ENCODE measurements at regions not wholly inside any gene's neighbourhood (a gene's known extent, or its start where the extent isn't known, plus 50 kb on each side); places are given as distances from the start of the nearest gene placed in this dataset.

DNA sequence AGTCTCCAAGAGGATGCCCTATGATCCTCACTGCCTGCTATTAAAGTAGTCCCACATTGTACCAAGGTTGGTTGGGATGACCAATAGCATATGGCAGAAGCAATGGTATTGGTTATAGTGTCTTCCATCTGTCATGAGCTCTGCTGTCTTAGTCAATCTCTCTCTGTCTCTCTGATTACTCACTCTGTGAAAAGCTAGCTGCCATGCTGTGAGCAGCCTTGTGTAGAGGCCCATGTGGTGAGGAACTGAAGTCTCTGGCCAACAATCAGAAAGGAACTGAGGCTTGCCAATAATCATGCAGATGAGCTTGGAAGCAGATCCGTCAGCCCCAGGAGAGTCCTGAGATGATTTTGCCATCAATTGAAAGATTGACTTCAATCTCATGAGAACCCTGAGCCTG is 60.3 kb upstream of the CFAP161 start:
- Histone ChIP-seq H2AFZ (no peak overlapping the region), H3K27ac (no peak overlapping the region), H3K36me3 (ENCODE audit: low read depth) (no peaks in the 10 kb centered on the region), H3K4me2 (ENCODE audit: unreplicated experiment) (no peak overlapping the region), H4K20me1 (ENCODE audit: insufficient read depth) (no peaks in the 10 kb centered on the region), H3K9me3 (ENCODE audit: low read depth) (no peaks in the 10 kb centered on the region), H3K9me2 (ENCODE audit: insufficient read depth) (no peaks in the 10 kb centered on the region), H3K4me1 (ENCODE audit: insufficient read depth) (peaks cover 5% of the 10 kb centered on the region; the same call in 1 of the 2 replicates), H3K9ac (no peak overlapping the region), H3F3A (ENCODE audit: insufficient read depth) (no peaks in the 10 kb centered on the region; the same call in 1 of the 2 replicates), H3K27me3 (replicated peaks; ENCODE audit: insufficient read depth) (no peaks in the 10 kb centered on the region), H3K4me3 (no peak overlapping the region), H3K79me2 (ENCODE audit: insufficient read depth) (no peaks in the 10 kb centered on the region)
- no peak for TF ChIP-seq EZH2 (IDR thresholded peaks at IDR 0.05; ENCODE audit: insufficient read depth, poor library complexity, severe bottlenecking)
- TF ChIP-seq EZH2phosphoT487 (IDR thresholded peaks at IDR 0.05; ENCODE audit: insufficient read depth, low read depth), result no peak
- DNase-seq, result no peak
- 73 to 82% methylated on average over 1 of the region's 1 CpG for WGBS, 2 experiments (ENCODE audit: low coverage in 1 of 2, low lambda C conversion rate in 2 of 2, missing lambda C conversion rate in 2 of 2)
- in situ Hi-C loops (cut with MboI), result no loop called here

DNA sequence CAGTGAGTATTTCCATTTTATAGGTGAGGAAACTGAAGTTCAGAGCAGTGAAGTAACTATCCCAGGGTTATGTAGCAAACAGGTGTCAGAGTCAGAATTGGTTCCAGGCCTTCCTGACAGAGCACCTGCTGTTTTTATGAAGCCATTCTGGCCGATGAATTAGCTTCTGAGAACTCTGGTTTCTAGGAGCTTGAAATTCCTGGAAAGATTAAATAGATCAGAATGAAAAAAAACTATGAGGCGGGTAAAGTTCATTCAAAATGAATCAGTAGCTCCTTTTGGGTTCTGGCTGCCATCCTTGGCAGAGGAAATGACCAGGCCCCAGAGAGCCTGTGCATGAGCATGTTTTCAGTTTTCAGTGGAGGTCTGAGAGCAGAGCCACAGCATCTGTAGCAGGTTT is 59.3 kb upstream of the CFAP161 start:
- Histone ChIP-seq H2AFZ (no peak overlapping the region), H3K4me2 (ENCODE audit: unreplicated experiment) (no peak overlapping the region), H3K4me3 (no peak overlapping the region), H3F3A (ENCODE audit: insufficient read depth) (no peaks in the 10 kb centered on the region; the same call in 1 of the 2 replicates), H4K20me1 (ENCODE audit: insufficient read depth) (no peaks in the 10 kb centered on the region), H3K4me1 (ENCODE audit: insufficient read depth) (peaks cover 5% of the 10 kb centered on the region; the same call in 1 of the 2 replicates), H3K79me2 (ENCODE audit: insufficient read depth) (no peaks in the 10 kb centered on the region), H3K9ac (no peak overlapping the region), H3K27me3 (replicated peaks; ENCODE audit: insufficient read depth) (no peaks in the 10 kb centered on the region), H3K36me3 (ENCODE audit: low read depth) (no peaks in the 10 kb centered on the region), H3K9me3 (ENCODE audit: low read depth) (no peaks in the 10 kb centered on the region), H3K9me2 (ENCODE audit: insufficient read depth) (no peaks in the 10 kb centered on the region), H3K27ac (no peak overlapping the region)
- peak; percentile 23 for DNase-seq
- in situ Hi-C loops (cut with MboI), result no loop called here
- TF ChIP-seq EZH2 (IDR thresholded peaks at IDR 0.05; ENCODE audit: insufficient read depth, poor library complexity, severe bottlenecking), result no peak
- TF ChIP-seq EZH2phosphoT487 (IDR thresholded peaks at IDR 0.05; ENCODE audit: insufficient read depth, low read depth), result no peak
- WGBS, 2 experiments (ENCODE audit: low coverage in 1 of 2, low lambda C conversion rate in 2 of 2, missing lambda C conversion rate in 2 of 2), result 47 to 49% methylated on average over 2 of the region's 2 CpGs

DNA sequence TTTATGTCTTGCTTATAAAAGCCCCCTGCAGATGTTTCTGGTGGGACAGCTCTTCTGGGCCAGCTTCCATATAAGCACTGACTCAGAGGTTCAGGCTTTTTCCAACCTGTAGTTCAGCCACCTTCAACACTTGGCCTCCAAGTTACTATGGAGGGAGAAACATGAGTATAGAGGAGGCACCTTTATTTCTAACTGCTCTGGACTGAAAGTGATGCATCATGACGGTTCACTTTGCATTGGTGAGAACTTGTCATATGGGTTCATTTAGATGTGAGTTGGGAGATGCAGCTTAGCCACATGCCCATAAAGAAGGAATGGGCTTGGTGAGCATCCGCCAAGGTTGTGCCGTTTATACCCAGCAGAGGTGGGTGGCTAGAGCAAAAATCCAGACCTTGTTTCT is 58.8 kb upstream of the CFAP161 start:
- Histone ChIP-seq H3F3A (ENCODE audit: insufficient read depth) (no peaks in the 10 kb centered on the region; the same call in 1 of the 2 replicates), H3K4me2 (ENCODE audit: unreplicated experiment) (no peak overlapping the region), H3K4me3 (no peak overlapping the region), H3K9ac (no peak overlapping the region), H3K9me2 (ENCODE audit: insufficient read depth) (no peaks in the 10 kb centered on the region), H3K9me3 (ENCODE audit: low read depth) (no peaks in the 10 kb centered on the region), H4K20me1 (ENCODE audit: insufficient read depth) (no peaks in the 10 kb centered on the region), H2AFZ (no peak overlapping the region), H3K27me3 (replicated peaks; ENCODE audit: insufficient read depth) (no peaks in the 10 kb centered on the region), H3K36me3 (ENCODE audit: low read depth) (no peaks in the 10 kb centered on the region), H3K4me1 (ENCODE audit: insufficient read depth) (peaks cover 5% of the 10 kb centered on the region; the same call in 1 of the 2 replicates), H3K27ac (no peak overlapping the region), H3K79me2 (ENCODE audit: insufficient read depth) (no peaks in the 10 kb centered on the region)
- DNase-seq, result no peak
- no peak for TF ChIP-seq EZH2 (IDR thresholded peaks at IDR 0.05; ENCODE audit: insufficient read depth, poor library complexity, severe bottlenecking)
- 72 to 74% methylated on average over 3 of the region's 3 CpGs for WGBS, 2 experiments (ENCODE audit: low coverage in 1 of 2, low lambda C conversion rate in 2 of 2, missing lambda C conversion rate in 2 of 2)
- in situ Hi-C loops (cut with MboI), result no loop called here

DNA sequence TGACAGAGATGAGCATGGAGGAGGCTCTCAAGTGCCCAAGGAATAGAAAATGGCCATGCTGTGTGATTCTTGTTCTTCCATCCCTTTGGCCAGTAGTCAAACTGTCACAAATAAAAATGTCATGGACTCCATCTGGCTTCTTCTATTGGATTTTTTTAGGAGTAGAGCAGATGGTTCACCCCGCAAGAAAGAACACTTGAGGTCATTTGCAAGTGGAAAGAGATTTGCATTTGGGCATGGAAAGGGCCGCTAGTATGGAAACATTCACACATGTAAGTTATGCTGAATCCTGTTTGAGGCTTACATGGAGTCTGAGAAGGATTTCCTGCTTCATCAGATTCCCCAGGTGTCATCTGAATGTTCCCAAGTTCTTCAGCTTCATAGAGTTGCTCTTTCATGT is 53.1 kb upstream of the CFAP161 start:
- Histone ChIP-seq H3K79me2 (ENCODE audit: insufficient read depth) (no peaks in the 10 kb centered on the region), H3K27me3 (replicated peaks; ENCODE audit: insufficient read depth) (no peaks in the 10 kb centered on the region), H3K9me2 (ENCODE audit: insufficient read depth) (no peaks in the 10 kb centered on the region), H3K36me3 (ENCODE audit: low read depth) (no peaks in the 10 kb centered on the region), H3K27ac (no peak overlapping the region), H3K9me3 (ENCODE audit: low read depth) (no peaks in the 10 kb centered on the region), H2AFZ (no peak overlapping the region), H3F3A (ENCODE audit: insufficient read depth) (no peaks in the 10 kb centered on the region), H3K4me2 (ENCODE audit: unreplicated experiment) (no peak overlapping the region), H3K9ac (no peak overlapping the region), H3K4me3 (no peak overlapping the region), H4K20me1 (ENCODE audit: insufficient read depth) (no peaks in the 10 kb centered on the region), H3K4me1 (ENCODE audit: insufficient read depth) (no peaks in the 10 kb centered on the region)
- TF ChIP-seq EZH2 (IDR thresholded peaks at IDR 0.05; ENCODE audit: insufficient read depth, poor library complexity, severe bottlenecking) (no peak), EZH2phosphoT487 (IDR thresholded peaks at IDR 0.05; ENCODE audit: insufficient read depth, low read depth) (no peak)
- in situ Hi-C loops (cut with MboI), result no loop called here
- no peak for DNase-seq
- 60 to 63% methylated on average over 2 of the region's 2 CpGs for WGBS, 2 experiments (ENCODE audit: low coverage in 1 of 2, low lambda C conversion rate in 2 of 2, missing lambda C conversion rate in 2 of 2)

DNA sequence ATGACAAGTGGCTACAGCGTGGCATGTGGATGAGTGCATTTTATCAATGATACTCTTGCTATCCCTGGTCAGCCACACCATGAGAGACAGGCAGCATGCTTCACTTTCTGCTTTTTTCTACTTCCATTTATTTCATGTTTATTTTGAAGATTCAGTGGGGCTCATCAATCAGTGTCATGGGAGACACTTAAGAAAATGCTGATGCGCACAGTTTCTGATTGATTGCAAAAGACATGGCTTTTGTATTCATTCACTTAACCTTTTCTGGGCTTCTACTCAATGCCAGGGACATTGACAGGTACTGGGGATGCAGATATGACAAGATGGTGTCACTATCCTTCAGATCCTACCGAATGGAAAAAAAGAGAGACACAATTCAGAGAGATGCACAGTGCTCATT is 50.9 kb upstream of the CFAP161 start:
- H3K36me3 ChIP-seq (ENCODE audit: low read depth), result no peaks in the 10 kb centered on the region
- no peaks in the 10 kb centered on the region for H3K4me1 ChIP-seq (ENCODE audit: insufficient read depth)
- no peak overlapping the region for H2AFZ ChIP-seq
- no peaks in the 10 kb centered on the region for H3K79me2 ChIP-seq (ENCODE audit: insufficient read depth)
- H3F3A ChIP-seq (ENCODE audit: insufficient read depth), result no peaks in the 10 kb centered on the region; the same call in 1 of the 2 replicates
- H3K4me2 ChIP-seq (ENCODE audit: unreplicated experiment), result no peak overlapping the region
- no peaks in the 10 kb centered on the region for H3K27me3 ChIP-seq (replicated peaks; ENCODE audit: insufficient read depth)
- no peaks in the 10 kb centered on the region for H4K20me1 ChIP-seq (ENCODE audit: insufficient read depth)
- H3K9ac ChIP-seq, result no peak overlapping the region
- no peaks in the 10 kb centered on the region for H3K9me2 ChIP-seq (ENCODE audit: insufficient read depth)
- H3K27ac ChIP-seq, result no peak overlapping the region
- no peak for TF ChIP-seq EZH2phosphoT487 (IDR thresholded peaks at IDR 0.05; ENCODE audit: insufficient read depth, low read depth)
- in situ Hi-C loops (cut with MboI), result no loop called here
- H3K4me3 ChIP-seq, result no peak overlapping the region
- WGBS, 2 experiments (ENCODE audit: low coverage in 1 of 2, low lambda C conversion rate in 2 of 2, missing lambda C conversion rate in 2 of 2), result 92 to 97% methylated on average over 3 of the region's 3 CpGs
- no peaks in the 10 kb centered on the region for H3K9me3 ChIP-seq (ENCODE audit: low read depth)
- DNase-seq, result no peak

Data from GM23248 (cell line).